ENCODE measurements at regions not wholly inside any gene's neighbourhood (a gene's known extent, or its start where the extent isn't known, plus 50 kb on each side); places are given as distances from the start of the nearest gene placed in this dataset.

DNA sequence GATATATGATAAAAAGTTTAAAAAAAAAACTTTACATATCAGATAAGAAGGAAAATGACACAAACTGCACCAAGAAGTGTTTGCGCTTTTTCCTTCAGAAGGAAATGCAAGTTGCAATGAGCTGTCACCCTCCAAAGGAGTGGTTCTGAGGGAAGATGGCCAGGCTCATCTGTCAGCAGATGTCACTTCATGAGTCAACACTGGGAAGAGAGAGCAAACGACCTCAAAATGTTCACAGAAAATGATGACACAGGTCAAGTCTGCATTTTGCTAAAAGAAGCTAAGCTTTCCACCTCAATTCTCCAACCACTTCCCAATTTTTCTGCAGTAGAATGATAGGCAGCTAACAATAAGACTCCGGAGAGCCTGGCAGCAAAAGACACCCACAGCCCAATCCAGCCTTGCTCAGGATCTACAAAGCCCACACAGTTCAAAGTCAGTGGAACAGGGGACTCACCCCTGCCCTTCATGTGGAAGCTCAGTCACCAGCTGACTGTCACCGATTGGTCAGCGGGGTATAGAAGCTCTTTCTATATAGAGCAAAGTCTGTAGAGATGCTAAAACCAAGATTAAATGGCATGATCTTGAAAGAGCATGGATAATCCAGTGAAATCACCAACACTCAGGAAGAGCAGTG lies 155.1 kb upstream of the NEBL start (continued):
- TF ChIP-seq BACH1 (IDR thresholded peaks at IDR 0.05; ENCODE audit: borderline replicate concordance) (no peak), NRF1 (conservative IDR thresholded peaks at IDR 0.05; ENCODE audit: low read depth, low read length) (no peak)

- in situ Hi-C loops (cut with MboI), result no loop called here
Observed at GRCh38 chr10:21049482-21049881, 152.4 kb upstream of the NEBL start.

More at GRCh38 chr10:21049482-21049881, 152.4 kb upstream of the NEBL start:
- Histone ChIP-seq H3K36me3 (ENCODE audit: control insufficient read depth in 2 of 2, insufficient read depth in 2 of 2, low read length in 1 of 2) (no peaks in the 10 kb centered on the region), H4K20me1 (ENCODE audit: control insufficient read depth, insufficient read depth) (no peaks in the 10 kb centered on the region), H3K4me1 (ENCODE audit: control insufficient read depth, insufficient read depth, low read length) (no peaks in the 10 kb centered on the region), H3K9ac (ENCODE audit: control insufficient read depth, insufficient read depth, low read length) (no peak overlapping the region), H3K9me3 (replicated peaks; ENCODE audit: control insufficient read depth, insufficient read depth, low read length) (no peaks in the 10 kb centered on the region; the same call in 2 of the 3 replicates), H3K4me3 (no peak overlapping the region), H3K27ac (ENCODE audit: control insufficient read depth, insufficient read depth) (no peak overlapping the region), H3K4me2 (ENCODE audit: control insufficient read depth, insufficient read depth) (no peak overlapping the region), H3K27me3 (replicated peaks in 1 of 2; ENCODE audit: control insufficient read depth in 2 of 2, insufficient read depth in 2 of 2, low read length in 1 of 2) (no peaks in the 10 kb centered on the region), H2AFZ (ENCODE audit: control insufficient read depth, low read depth, low read length) (no peak overlapping the region), H3K79me2 (ENCODE audit: control insufficient read depth, insufficient read depth, low read length) (no peaks in the 10 kb centered on the region)
- ChIA-PET RAD21 (ENCODE audit: unreplicated experiment) (no interaction called here), POLR2A (no interaction called here), CTCF (no interaction called here), SMC1A (ENCODE audit: uncharacterized antibody, unreplicated experiment) (no interaction called here)
- DNase-seq (ENCODE audit: low read depth, low spot score) (no peak), ATAC-seq (no peak), FAIRE-seq (no peak)
- intact Hi-C loops (cut with micrococcal nuclease; ENCODE audit: unreplicated experiment), result no loop called here
- no TSS peak for BruUV-seq (replicated peaks)
- WGBS (ENCODE audit: insufficient coverage, insufficient replicate concordance, low lambda C conversion rate, missing lambda C conversion rate), result 35% methylated on average over 3 of the region's 3 CpGs
- no peak for TF ChIP-seq GABPA (IDR thresholded peaks at IDR 0.05; ENCODE audit: low read depth)
- no peak for TF ChIP-seq RUNX3 (IDR thresholded peaks at IDR 0.05; ENCODE audit: low read length)
- TF ChIP-seq RELB (IDR thresholded peaks at IDR 0.05; ENCODE audit: low read depth), result no peak
